NB4 (cell line): ENCODE measurements at regions not wholly inside any gene's neighbourhood (a gene's known extent, or its start where the extent isn't known, plus 50 kb on each side); places are given as distances from the start of the nearest gene placed in this dataset.

ENCODE experiments used
- DNase-seq: peaks from one replicate; pipeline ENCODE4 v3.0.0; 2010; ENCODE audit warnings: low read depth
- H3K4me3 ChIP-seq: one replicate; pipeline ENCODE4 v1.5.1; 2011; ENCODE audit warnings: mild to moderate bottlenecking, low read depth, low read length, moderate library complexity
- MYC ChIP-seq: IDR thresholded peaks from 2 replicates; pipeline ENCODE4 v1.6.1; 2011; ENCODE audit warnings: low read depth, low read length
- POLR2A ChIP-seq: IDR thresholded peaks from 2 replicates; pipeline ENCODE4 v1.6.1; 2011; ENCODE audit warnings: mild to moderate bottlenecking; ENCODE audit not compliant: insufficient read length; ENCODE audit errors: extremely low read depth
- TF ChIP-seq, protein P1 (sequence below): IDR thresholded peaks from 2 replicates; pipeline ENCODE4 v1.6.1; 2011; ENCODE audit warnings: low read depth, low read length
- TF ChIP-seq, protein P2 (sequence below): IDR thresholded peaks from one replicate; pipeline ENCODE4 v1.5.1; 2012; ENCODE audit warnings: low read depth, low read length

- TF ChIP-seq MYC (no peak), POLR2A (no peak)
- TF ChIP-seq, protein P1, sequence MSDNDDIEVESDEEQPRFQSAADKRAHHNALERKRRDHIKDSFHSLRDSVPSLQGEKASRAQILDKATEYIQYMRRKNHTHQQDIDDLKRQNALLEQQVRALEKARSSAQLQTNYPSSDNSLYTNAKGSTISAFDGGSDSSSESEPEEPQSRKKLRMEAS, result no peak
- TF ChIP-seq, protein P2, sequence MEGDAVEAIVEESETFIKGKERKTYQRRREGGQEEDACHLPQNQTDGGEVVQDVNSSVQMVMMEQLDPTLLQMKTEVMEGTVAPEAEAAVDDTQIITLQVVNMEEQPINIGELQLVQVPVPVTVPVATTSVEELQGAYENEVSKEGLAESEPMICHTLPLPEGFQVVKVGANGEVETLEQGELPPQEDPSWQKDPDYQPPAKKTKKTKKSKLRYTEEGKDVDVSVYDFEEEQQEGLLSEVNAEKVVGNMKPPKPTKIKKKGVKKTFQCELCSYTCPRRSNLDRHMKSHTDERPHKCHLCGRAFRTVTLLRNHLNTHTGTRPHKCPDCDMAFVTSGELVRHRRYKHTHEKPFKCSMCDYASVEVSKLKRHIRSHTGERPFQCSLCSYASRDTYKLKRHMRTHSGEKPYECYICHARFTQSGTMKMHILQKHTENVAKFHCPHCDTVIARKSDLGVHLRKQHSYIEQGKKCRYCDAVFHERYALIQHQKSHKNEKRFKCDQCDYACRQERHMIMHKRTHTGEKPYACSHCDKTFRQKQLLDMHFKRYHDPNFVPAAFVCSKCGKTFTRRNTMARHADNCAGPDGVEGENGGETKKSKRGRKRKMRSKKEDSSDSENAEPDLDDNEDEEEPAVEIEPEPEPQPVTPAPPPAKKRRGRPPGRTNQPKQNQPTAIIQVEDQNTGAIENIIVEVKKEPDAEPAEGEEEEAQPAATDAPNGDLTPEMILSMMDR, result no peak
- DNase-seq, result no peak
- no peak overlapping the region for H3K4me3 ChIP-seq
Observed at GRCh38 chr13:66138172-66138811, 1091.8 kb downstream of the PCDH9 start.

DNA sequence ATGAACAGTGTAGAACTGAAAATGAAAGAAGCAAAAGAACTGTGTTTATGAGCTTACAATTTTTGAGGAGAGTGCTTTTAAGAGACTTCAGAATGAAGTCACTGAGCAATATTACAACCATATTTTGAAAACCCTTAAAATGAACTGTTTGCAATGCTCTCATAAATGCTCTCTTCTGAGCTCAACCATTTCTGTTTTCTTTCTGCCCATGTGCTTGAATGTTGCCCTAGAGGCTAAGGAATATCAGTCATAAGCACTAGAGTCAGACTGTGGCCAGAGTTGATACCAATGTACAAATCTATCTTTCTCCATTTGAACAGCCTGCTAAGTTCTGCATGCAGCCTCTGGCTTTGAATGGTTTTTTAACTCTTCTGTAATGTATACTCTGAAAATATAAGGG is 1092.8 kb downstream of the PCDH9 start:
- H3K4me3 ChIP-seq, result no peak overlapping the region
- DNase-seq, result no peak
- TF ChIP-seq POLR2A, result no peak
- TF ChIP-seq, protein P1, result no peak
- TF ChIP-seq, protein P2, result no peak
- no peak for TF ChIP-seq MYC

DNA sequence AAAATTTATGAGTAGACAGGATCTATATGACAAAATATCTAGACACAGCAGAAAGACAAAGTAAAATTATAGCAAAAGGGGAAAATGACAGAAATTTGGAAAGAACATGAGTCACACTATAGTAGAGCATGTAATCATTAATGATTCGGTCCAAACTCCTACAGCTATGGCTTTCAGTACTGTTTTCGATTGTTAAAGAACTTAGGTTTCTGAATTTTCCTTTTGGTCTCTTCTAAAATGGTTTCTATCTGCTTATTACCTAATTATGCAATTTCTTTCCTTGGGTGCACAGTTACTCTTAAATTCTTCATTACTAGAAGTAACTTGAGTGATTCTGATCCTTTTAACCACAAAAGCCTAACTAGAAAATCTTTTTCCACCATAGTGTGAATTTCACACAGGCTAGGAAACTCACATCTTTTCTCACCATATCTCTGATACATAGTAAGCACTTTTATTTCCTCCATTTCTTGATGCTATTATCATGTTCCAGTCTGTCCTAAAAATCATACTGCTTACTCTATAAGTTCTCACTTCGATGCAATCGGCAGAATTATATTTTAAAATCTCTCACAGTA is 1101.4 kb downstream of the PCDH9 start:
- no peak for DNase-seq
- no peak for TF ChIP-seq MYC
- no peak overlapping the region for H3K4me3 ChIP-seq

- no peak for DNase-seq
- no peak for TF ChIP-seq POLR2A
- TF ChIP-seq MYC, result no peak
- no peak overlapping the region for H3K4me3 ChIP-seq
Observed at GRCh38 chr13:66128201-66128600, 1101.9 kb downstream of the PCDH9 start.

GRCh38 chr13:66117563-66117962 is 1112.6 kb downstream of the PCDH9 start:
- TF ChIP-seq, protein P2, result no peak
- TF ChIP-seq POLR2A (no peak), MYC (no peak)
- TF ChIP-seq, protein P1, result no peak
- DNase-seq, result no peak
- no peak overlapping the region for H3K4me3 ChIP-seq

GRCh38 chr13:66113882-66114526 is 1116.1 kb downstream of the PCDH9 start:
- no peak overlapping the region for H3K4me3 ChIP-seq
- TF ChIP-seq, protein P1, result no peak
- TF ChIP-seq, protein P2, result no peak
- TF ChIP-seq POLR2A (no peak), MYC (no peak)
- no peak for DNase-seq
